M059J (cell line): ENCODE measurements at regions not wholly inside any gene's neighbourhood (a gene's known extent, or its start where the extent isn't known, plus 50 kb on each side); places are given as distances from the start of the nearest gene placed in this dataset.

Experiments
- DNase-seq: peaks from one replicate; pipeline ENCODE4 v3.0.0-alpha.2; 2012; ENCODE audit warnings: low read depth

GRCh38 chr18:11269257-11269656 lies 119.9 kb upstream of the PIEZO2 start:
- peak; percentile 25 for DNase-seq

- DNase-seq: no peak
These were observed 119.4 kb upstream of the PIEZO2 start for GRCh38 chr18:11268741-11269233.

- DNase-seq: no peak
These were observed 118.8 kb upstream of the PIEZO2 start for GRCh38 chr18:11268153-11268552.

- no peak for DNase-seq
These were observed 117.6 kb upstream of the PIEZO2 start for GRCh38 chr18:11266781-11267480.

GRCh38 chr18:11261486-11261885 lies 112.1 kb upstream of the PIEZO2 start:
- no peak for DNase-seq

GRCh38 chr18:11260961-11261461 lies 111.6 kb upstream of the PIEZO2 start:
- no peak for DNase-seq

- no peak for DNase-seq
These were observed 110.2 kb upstream of the PIEZO2 start for GRCh38 chr18:11259469-11260150.

GRCh38 chr18:11258039-11258610 lies 108.8 kb upstream of the PIEZO2 start:
- DNase-seq: no peak

- no peak for DNase-seq
These were observed 106.9 kb upstream of the PIEZO2 start for GRCh38 chr18:11256251-11256650.

GRCh38 chr18:11251891-11252270 lies 102.5 kb upstream of the PIEZO2 start:
- DNase-seq: peak; percentile 74

- peak; percentile 82 for DNase-seq
These were observed 102.0 kb upstream of the PIEZO2 start for GRCh38 chr18:11251229-11251890.

- DNase-seq: no peak
These were observed 100.0 kb upstream of the PIEZO2 start for GRCh38 chr18:11249391-11249790.

GRCh38 chr18:11247381-11247970 lies 98.1 kb upstream of the PIEZO2 start:
- DNase-seq: no peak

GRCh38 chr18:11246495-11247300 lies 97.3 kb upstream of the PIEZO2 start:
- peak; percentile 58 for DNase-seq

GRCh38 chr18:11245879-11246278 lies 96.5 kb upstream of the PIEZO2 start:
- no peak for DNase-seq

GRCh38 chr18:11237484-11237883 lies 88.1 kb upstream of the PIEZO2 start:
- DNase-seq: no peak

- DNase-seq: no peak
These were observed 87.7 kb upstream of the PIEZO2 start for GRCh38 chr18:11237066-11237465.

GRCh38 chr18:11224153-11224552 lies 74.8 kb upstream of the PIEZO2 start:
- DNase-seq: no peak

GRCh38 chr18:11219571-11219970 lies 70.2 kb upstream of the PIEZO2 start:
- DNase-seq: no peak

GRCh38 chr18:11215216-11215615 lies 65.8 kb upstream of the PIEZO2 start:
- DNase-seq: no peak

- no peak for DNase-seq
These were observed 54.7 kb upstream of the PIEZO2 start for GRCh38 chr18:11204020-11204419.
